ENCODE measurements at regions not wholly inside any gene's neighbourhood (a gene's known extent, or its start where the extent isn't known, plus 50 kb on each side); places are given as distances from the start of the nearest gene placed in this dataset.

- no peak for TF ChIP-seq CTCF (IDR thresholded peaks at IDR 0.05)
- no peak for TF ChIP-seq POLR2A (IDR thresholded peaks at IDR 0.05)
- no peak for TF ChIP-seq EP300 (IDR thresholded peaks at IDR 0.05)
Observed at GRCh38 chr18:10270151-10270571, 184.3 kb upstream of the APCDD1 start.

Data from ovary (tissue), 3 donors.